SU-DHL-6 (cell line): ENCODE measurements at regions not wholly inside any gene's neighbourhood (a gene's known extent, or its start where the extent isn't known, plus 50 kb on each side); places are given as distances from the start of the nearest gene placed in this dataset.
A peak's percentile ranks its signal among the peaks of the same experiment; 100 is the strongest.

Experiments used
- H2AFZ ChIP-seq: fragments of 200-600 bp; sonication (generic); 2 replicates; pipeline ENCODE4 v1.6.1; 2014; ENCODE audit warnings: low read depth, mild to moderate bottlenecking, moderate library complexity, mixed read lengths, antibody characterized with exemption, low read length; ENCODE audit not compliant: severe bottlenecking
- H3F3A ChIP-seq: fragments of 200-600 bp; shearing (Covaris generic); 2 replicates; pipeline ENCODE4 v1.6.0; 2016; ENCODE audit warnings: antibody characterized with exemption, mild to moderate bottlenecking; ENCODE audit not compliant: insufficient read depth
- H3K27ac ChIP-seq: fragments of 200-600 bp; sonication (generic); 2 replicates; pipeline ENCODE4 v1.5.1; 2016; ENCODE audit warnings: low read depth, mild to moderate bottlenecking, low read length, moderate library complexity, mixed read lengths
- H3K27me3 ChIP-seq: fragments of 200-600 bp; sonication (generic), shearing (Covaris generic); 2 replicates; pipeline ENCODE4 v1.6.0; 2014; ENCODE audit warnings: mild to moderate bottlenecking, low read length
- H3K36me3 ChIP-seq: fragments of 200-600 bp; sonication (generic); 2 replicates; pipeline ENCODE4 v1.6.1; 2014; ENCODE audit warnings: mild to moderate bottlenecking, low read length, mixed read lengths
- H3K4me2 ChIP-seq: fragments of 300-600, 200-600 bp; shearing (Covaris generic), sonication (generic); 2 replicates; pipeline ENCODE4 v1.6.0; 2014; ENCODE audit warnings: low read length, low read depth, mild to moderate bottlenecking; ENCODE audit not compliant: poor library complexity, severe bottlenecking
- H3K4me3 ChIP-seq: fragments of 200-600 bp; sonication (generic); 2 replicates; pipeline ENCODE4 v1.5.1; 2014; ENCODE audit warnings: antibody characterized with exemption, low read length, mild to moderate bottlenecking, mixed read lengths; ENCODE audit not compliant: insufficient read depth, poor library complexity, severe bottlenecking
- H3K79me2 ChIP-seq: fragments of 200-600 bp; sonication (generic); 2 replicates; pipeline ENCODE4 v1.6.1; 2014; ENCODE audit warnings: mild to moderate bottlenecking, low read length, moderate library complexity; ENCODE audit not compliant: insufficient read depth
- H3K9ac ChIP-seq: fragments of 200-600 bp; sonication (generic); 2 replicates; pipeline ENCODE4 v1.7.0; 2014; ENCODE audit warnings: mild to moderate bottlenecking, low read length
- H3K9me2 ChIP-seq: fragments of 200-600 bp; sonication (generic); replicated peaks from 2 replicates; pipeline ENCODE4 v1.6.1; 2014; ENCODE audit warnings: low read length; ENCODE audit not compliant: insufficient read depth
- H3K9me3 ChIP-seq: fragments of 200-600 bp; sonication (generic); 2 replicates; pipeline ENCODE4 v1.6.1; 2014; ENCODE audit warnings: low read length, mixed read lengths; ENCODE audit not compliant: insufficient read depth
- H4K20me1 ChIP-seq: fragments of 200-600 bp; sonication (generic); 2 replicates; pipeline ENCODE4 v1.6.1; 2014; ENCODE audit warnings: low read depth, mild to moderate bottlenecking, antibody characterized with exemption, low read length, moderate library complexity, mixed read lengths
- CTCF ChIP-seq: fragments of 200-600 bp; sonication (generic); IDR thresholded peaks from one replicate; pipeline ENCODE4 v1.5.1; 2017; ENCODE audit warnings: antibody characterized with exemption, mild to moderate bottlenecking, low read length, moderate library complexity; ENCODE audit not compliant: insufficient read depth, poor library complexity, severe bottlenecking
- EZH2phosphoT487 ChIP-seq: fragments of 200-600 bp; sonication (generic), shearing (Covaris generic); conservative IDR thresholded peaks from 2 replicates; pipeline ENCODE4 v1.6.1; 2018; ENCODE audit warnings: mild to moderate bottlenecking, antibody characterized with exemption, low read length, moderate library complexity, mixed read lengths

- Histone ChIP-seq H3K9ac (no peak overlapping the region), H3K9me3 (no peaks in the 10 kb centered on the region), H2AFZ (no peak overlapping the region), H3K27ac (no peak overlapping the region), H3K79me2 (no peaks in the 10 kb centered on the region), H3K4me3 (no peak overlapping the region), H3K9me2 (no peaks in the 10 kb centered on the region), H3K36me3 (no peaks in the 10 kb centered on the region), H3F3A (no peaks in the 10 kb centered on the region), H4K20me1 (no peaks in the 10 kb centered on the region), H3K27me3 (no peaks in the 10 kb centered on the region), H3K4me2 (no peak overlapping the region)
- TF ChIP-seq EZH2phosphoT487 (no peak), CTCF (no peak)
Observed at GRCh38 chr6:44629636-44630035, 242.1 kb downstream of the CDC5L start.

GRCh38 chr6:44630125-44631028, 242.9 kb downstream of the CDC5L start:
- Histone ChIP-seq H3F3A (no peaks in the 10 kb centered on the region), H3K36me3 (no peaks in the 10 kb centered on the region), H3K9me3 (no peaks in the 10 kb centered on the region), H3K4me3 (no peak overlapping the region), H3K27me3 (no peaks in the 10 kb centered on the region), H3K9ac (no peak overlapping the region), H3K4me2 (no peak overlapping the region), H3K27ac (no peak overlapping the region), H3K9me2 (no peaks in the 10 kb centered on the region), H3K79me2 (no peaks in the 10 kb centered on the region), H4K20me1 (no peaks in the 10 kb centered on the region), H2AFZ (no peak overlapping the region)
- TF ChIP-seq EZH2phosphoT487 (no peak), CTCF (peak; percentile 60)

GRCh38 chr6:44631968-44632367, 244.5 kb downstream of the CDC5L start:
- no peaks in the 10 kb centered on the region for H3K9me3 ChIP-seq
- no peaks in the 10 kb centered on the region for H3K27me3 ChIP-seq
- H3K4me2 ChIP-seq = no peak overlapping the region
- no peaks in the 10 kb centered on the region for H3K79me2 ChIP-seq
- H3K36me3 ChIP-seq = no peaks in the 10 kb centered on the region
- H3K4me3 ChIP-seq = no peak overlapping the region
- no peak overlapping the region for H2AFZ ChIP-seq
- no peaks in the 10 kb centered on the region for H3K9me2 ChIP-seq
- no peaks in the 10 kb centered on the region for H4K20me1 ChIP-seq
- H3F3A ChIP-seq = no peaks in the 10 kb centered on the region
- no peak overlapping the region for H3K9ac ChIP-seq
- no peak for TF ChIP-seq CTCF
- TF ChIP-seq EZH2phosphoT487 = no peak
- H3K27ac ChIP-seq = no peak overlapping the region
